ENCODE measurements at regions not wholly inside any gene's neighbourhood (a gene's known extent, or its start where the extent isn't known, plus 50 kb on each side); places are given as distances from the start of the nearest gene placed in this dataset.
"Not testable (repeated sequence)": the region's sequence is repeated elsewhere in the genome, so short reads cannot be mapped to it uniquely, and the experiment has no call there.

DNA sequence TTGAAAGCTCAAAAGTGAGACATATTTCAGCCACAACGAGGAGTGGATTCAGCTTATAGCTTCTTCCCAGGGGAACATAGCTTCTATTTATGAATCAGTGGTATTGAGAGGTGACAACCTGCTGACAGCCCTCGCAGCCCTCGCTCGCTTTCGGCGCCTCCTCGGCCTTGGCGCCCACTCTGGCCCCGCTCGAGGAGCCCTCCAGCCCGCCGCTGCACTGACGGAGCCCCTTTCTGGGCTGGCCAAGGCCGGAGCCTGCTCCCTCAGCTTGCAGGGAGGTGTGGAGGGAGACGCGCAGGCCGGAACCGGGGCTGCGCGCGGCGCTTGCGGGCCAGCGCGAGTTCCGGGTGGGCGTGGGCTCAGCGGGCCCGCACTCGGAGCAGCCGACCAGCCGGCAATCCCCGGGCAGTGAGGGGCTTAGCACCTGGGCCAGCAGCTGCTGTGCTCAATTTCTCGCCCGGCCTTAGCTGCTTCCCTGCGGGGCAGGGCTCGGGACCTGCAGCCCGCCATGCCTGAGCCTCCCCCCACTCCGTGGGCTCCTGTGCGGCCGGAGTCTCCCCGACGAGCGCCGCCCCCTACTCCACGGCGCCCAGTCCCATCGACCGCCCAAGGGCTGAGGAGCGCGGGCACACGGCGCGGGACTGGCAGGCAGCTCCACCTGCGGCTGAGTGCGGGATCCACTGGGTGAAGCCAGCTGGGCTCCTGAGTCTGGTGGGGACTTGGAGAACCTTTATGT lies 207.9 kb upstream of the RFX3 start:
- DNase-seq; in situ Hi-C loops (cut with HindIII; ENCODE audit: low pct_ligation_motif_present, low pct_unique_long_range_greater_than_20kb, low sequenced_read_pairs): not testable (repeated sequence)

DNA sequence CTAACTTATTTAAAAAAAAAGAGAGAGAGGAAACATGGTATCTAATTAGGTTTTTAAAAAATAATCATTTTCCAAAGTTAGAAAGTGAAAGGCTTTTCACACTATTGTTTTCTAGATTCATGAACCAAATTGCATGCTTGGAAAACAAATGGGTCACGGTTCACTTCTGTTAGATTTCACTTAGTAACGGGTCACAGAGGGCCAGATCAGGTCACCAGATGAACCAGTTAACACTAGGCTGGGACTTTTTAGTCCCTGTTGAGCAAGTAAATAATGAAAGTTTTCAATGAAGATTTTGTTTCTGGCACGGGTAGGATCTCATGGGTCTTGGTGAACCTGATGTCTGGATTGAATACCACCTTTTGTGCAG lies 207.2 kb upstream of the RFX3 start:
- DNase-seq = no peak
- in situ Hi-C loops (cut with HindIII; ENCODE audit: low pct_ligation_motif_present, low pct_unique_long_range_greater_than_20kb, low sequenced_read_pairs) = no loop called here

DNA sequence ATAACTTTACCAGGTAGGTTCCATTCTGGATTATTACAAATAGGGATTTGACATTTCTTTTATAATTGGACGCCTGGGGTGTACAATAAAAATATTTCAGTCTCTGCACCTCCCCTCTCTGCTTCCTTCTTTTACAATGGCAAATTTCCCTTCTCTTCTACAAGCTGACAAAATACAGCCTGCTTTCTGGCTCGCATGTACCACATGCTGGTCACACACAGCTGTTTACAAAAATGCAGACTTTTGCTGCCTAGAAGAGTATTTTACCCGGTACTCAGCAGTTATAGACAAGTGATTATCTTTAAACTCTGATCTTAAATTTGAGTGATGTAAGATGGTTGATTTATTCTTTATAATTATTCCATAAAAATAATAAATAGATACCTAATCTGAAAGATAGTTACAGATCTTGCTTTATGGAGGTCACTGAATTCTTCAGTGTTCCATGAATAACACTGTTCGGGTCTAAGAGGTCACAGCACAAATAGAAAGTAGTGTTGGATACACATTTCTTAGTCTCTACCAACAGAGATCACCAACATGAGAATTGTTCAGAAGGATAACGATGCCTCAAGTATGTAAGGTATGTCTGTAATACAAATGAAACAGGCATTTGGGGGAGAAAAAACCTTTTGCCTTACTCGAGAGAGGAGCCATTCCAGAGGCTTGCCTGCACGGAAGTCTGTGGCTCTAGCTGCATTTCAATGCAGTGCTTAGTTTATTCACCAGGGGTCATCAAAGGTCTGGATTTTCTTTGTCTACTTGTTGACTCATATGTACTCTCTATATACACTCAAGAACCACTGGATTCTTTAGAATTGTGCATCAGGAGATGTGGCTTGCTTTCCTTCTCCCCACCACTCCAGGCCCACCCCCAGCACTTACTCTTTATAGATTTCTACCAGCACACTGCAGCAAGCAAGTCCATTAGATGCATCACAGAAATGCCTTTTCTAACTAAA lies 206.6 kb upstream of the RFX3 start:
- in situ Hi-C loops (cut with HindIII; ENCODE audit: low pct_ligation_motif_present, low pct_unique_long_range_greater_than_20kb, low sequenced_read_pairs) = no loop called here
- peak; percentile 84 for DNase-seq

DNA sequence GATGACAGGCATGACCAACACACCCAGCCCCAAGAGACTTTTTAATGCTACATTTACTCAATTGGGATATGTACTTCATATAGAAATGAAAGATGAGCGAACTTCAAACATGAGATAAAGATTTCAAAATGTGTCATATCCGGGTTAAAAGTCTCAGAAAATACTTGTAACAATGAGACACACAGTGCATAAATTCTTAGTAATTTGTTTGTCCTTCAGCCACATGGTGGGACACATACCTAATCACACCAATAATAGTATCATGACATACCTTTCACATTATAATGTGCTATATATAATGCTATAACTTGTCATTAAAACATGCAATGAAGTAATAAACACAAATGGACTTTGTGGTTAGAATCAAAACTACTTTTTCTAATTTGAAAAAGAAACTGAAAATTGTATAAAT lies 204.7 kb upstream of the RFX3 start:
- no peak for DNase-seq
- in situ Hi-C loops (cut with HindIII; ENCODE audit: low pct_ligation_motif_present, low pct_unique_long_range_greater_than_20kb, low sequenced_read_pairs) = no loop called here

DNA sequence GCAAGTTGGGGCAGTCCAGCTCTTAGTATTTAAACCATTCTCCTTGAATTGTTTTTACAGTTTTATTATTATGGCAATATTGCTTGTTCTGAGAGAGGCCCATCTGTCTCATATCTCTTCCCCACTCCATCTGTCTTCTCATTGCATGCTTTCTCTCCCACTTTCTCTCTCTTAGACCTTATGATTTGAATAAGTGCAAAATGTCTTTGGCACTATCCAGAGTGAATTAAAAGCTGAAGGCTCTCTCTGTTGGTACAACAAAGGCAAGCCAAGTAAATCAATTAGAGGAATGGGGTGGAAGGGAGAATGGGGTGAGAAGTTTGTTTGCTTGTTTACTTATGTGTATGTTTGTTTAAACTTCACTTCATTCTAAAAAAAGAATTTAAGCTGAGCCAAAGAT lies 195.3 kb upstream of the RFX3 start:
- in situ Hi-C loops (cut with HindIII; ENCODE audit: low pct_ligation_motif_present, low pct_unique_long_range_greater_than_20kb, low sequenced_read_pairs) = no loop called here
- no peak for DNase-seq

DNA sequence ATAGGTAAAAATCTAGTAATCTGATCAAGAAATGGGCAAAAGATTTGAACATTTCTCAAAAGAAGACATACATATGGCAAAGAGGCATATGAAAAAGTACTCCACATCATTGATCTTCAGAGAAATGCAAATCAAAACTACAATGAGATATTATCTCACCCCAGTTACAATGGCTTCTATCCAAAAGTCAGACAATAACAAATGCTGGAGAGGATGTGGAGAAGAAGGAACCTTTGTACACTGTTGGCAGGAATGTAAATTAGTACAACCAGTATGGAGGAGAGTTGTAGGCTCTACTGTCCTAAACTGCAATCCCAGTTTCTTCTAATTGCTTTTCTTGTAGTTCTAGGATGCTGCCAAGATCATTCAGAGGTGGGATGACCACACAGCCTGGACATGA lies 193.5 kb upstream of the RFX3 start:
- in situ Hi-C loops (cut with HindIII; ENCODE audit: low pct_ligation_motif_present, low pct_unique_long_range_greater_than_20kb, low sequenced_read_pairs) = no loop called here

DNA sequence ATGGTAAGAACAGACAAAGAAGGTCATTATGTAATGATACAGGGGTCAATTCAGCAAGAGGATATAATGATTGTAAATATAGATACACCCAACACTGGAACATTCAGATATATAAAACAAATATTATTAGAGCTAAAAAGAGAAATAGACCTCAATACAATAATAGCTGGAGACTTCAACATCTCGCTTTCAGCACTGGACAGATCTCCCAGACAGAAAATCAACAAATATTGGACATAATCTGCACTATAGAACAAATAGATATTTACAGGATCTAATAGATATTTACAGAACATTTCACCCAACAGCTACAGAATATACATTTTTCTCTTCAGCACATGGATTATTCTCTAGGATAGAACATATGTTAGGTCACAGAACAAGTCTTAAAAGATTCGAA lies 190.6 kb upstream of the RFX3 start:
- in situ Hi-C loops (cut with HindIII; ENCODE audit: low pct_ligation_motif_present, low pct_unique_long_range_greater_than_20kb, low sequenced_read_pairs) = no loop called here
- no peak for DNase-seq

More for the DNA sequence above, 193.5 kb upstream of the RFX3 start:
- no peak for DNase-seq

DNA sequence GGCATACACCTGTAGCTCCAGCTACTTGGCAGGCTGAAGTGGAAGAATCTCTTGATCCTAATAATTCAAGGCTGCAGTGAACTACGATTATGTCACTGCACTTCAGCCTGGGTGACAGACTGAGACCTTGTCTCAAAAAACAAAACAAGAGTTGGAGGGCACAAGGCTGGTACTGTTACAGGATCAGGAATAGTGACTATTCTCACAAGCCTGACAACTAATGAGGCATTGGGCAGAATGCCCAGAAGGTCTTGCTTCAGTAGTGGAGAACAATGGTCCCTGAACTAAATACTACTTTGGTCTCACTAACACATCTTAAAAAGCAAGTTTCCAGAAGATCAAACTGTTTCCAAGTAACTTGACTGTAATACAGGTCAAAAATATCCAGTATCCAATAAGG lies 182.9 kb upstream of the RFX3 start:
- in situ Hi-C loops (cut with HindIII; ENCODE audit: low pct_ligation_motif_present, low pct_unique_long_range_greater_than_20kb, low sequenced_read_pairs) = no loop called here
- peak; percentile 13 for DNase-seq

DNA sequence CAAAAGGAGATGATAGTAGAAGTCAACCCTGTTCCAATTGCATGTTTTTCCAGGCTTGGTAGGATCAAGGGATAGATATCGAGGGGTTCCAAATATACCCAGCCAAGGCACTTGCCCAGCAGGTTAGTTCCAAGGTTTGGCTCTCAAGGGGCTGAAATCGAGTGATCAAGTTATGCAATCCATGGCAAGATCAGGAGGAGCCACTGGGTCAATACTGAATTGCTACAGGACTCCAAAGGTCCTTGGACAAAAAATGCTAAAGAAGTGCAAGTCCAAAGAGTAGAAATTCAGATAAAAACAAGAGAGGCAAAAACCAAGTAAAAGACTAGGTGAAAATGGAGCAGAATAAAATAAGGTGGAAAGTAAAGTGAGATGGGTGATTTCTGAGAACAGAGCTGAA lies 179.1 kb upstream of the RFX3 start:
- in situ Hi-C loops (cut with HindIII; ENCODE audit: low pct_ligation_motif_present, low pct_unique_long_range_greater_than_20kb, low sequenced_read_pairs) = no loop called here
- DNase-seq = no peak

DNA sequence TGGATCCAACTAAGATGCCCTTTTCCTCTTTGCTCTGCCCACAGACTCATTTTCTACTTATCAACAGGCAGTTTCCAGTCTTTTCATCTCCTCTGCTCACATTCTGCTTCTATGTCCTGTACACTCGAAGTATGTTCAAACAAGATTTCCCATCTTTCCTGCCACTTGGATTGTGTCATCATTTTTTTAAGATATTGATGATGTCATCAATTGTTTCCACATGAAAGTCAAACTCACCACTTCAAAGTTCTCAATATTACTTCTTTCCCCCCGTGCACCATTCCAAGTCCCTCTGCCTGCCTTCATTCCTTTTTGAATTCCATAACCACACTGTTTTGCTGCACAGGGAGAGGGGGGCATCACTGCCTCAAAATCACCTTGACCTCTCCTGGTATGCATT lies 175.0 kb upstream of the RFX3 start:
- no peak for DNase-seq
- in situ Hi-C loops (cut with HindIII; ENCODE audit: low pct_ligation_motif_present, low pct_unique_long_range_greater_than_20kb, low sequenced_read_pairs) = no loop called here

DNA sequence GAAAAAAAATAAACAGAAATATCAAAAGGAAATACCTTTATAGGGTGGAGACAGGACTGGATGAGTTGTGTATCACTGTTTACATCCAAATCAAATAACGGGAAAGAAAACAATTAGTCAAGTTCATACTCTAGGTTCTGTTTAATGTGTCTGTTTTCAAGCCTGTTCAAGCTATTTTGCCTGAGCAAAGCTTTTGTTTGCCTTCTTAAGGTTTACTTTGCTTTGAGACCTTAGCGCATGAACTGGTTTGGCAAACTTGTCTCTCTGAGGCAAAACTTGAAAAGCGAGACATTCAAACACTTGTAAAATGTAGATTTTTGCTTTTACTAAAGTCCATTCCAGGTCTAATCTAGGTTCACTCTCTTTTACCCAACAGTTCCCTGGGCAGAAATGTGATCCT lies 174.1 kb upstream of the RFX3 start:
- in situ Hi-C loops (cut with HindIII; ENCODE audit: low pct_ligation_motif_present, low pct_unique_long_range_greater_than_20kb, low sequenced_read_pairs) = no loop called here
- no peak for DNase-seq

DNA sequence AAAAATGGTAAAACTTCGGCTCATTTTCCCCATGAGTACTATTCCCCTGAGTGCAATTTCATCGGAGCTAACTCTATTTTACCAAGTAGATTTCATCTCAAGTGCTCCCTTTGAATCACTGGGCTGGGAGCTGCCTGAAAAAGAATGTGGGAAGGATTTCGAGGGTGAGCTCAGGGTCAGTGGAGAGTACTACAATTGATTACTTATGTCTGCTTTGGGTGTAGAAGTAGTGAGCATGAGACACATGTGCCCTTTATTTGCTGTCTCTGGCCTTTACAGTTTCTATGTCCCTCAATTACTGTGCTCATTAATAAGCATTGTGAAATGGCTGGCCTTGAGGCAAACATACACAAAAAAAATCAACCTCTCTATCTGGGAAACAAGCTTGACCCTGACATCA lies 172.7 kb upstream of the RFX3 start:
- DNase-seq = no peak
- in situ Hi-C loops (cut with HindIII; ENCODE audit: low pct_ligation_motif_present, low pct_unique_long_range_greater_than_20kb, low sequenced_read_pairs) = no loop called here

DNA sequence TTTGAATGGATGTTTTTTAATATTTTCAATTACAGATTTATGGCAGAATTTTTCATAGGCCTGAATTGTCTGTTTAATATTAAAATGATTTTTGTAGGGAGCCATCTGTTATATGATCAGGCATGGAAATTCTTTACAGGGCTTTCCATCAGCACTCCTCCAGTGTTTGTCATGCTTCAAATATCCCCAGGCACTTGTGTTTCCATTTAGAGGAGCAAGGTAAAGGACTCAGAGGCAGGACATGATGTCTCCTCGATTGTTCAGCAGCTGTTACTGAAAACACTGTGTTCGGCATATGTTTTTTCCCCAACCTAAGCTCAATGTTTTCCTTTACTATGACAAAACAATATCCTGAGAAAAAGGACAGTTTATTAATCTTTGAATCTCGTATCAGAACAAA lies 172.3 kb upstream of the RFX3 start:
- in situ Hi-C loops (cut with HindIII; ENCODE audit: low pct_ligation_motif_present, low pct_unique_long_range_greater_than_20kb, low sequenced_read_pairs) = no loop called here
- no peak for DNase-seq

DNA sequence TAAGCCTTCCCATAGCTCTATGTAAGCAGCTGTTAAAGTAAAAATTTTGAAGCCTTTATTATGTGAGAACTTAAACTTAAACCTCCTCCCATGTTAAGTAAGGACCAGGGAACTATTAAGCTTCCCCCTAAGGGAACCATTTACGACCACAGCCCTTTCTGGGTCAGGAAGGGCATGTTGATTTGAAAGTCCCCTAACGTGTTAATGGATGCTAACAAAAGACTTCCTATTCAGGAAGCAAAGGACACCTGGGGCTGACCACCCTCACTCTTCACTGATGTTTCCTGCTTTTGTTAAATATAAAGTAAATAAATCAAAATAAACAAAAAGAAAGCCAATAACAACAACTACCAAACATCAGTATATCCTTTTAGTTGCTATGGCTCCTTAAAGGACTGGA lies 170.6 kb upstream of the RFX3 start:
- no peak for DNase-seq
- in situ Hi-C loops (cut with HindIII; ENCODE audit: low pct_ligation_motif_present, low pct_unique_long_range_greater_than_20kb, low sequenced_read_pairs) = no loop called here

DNA sequence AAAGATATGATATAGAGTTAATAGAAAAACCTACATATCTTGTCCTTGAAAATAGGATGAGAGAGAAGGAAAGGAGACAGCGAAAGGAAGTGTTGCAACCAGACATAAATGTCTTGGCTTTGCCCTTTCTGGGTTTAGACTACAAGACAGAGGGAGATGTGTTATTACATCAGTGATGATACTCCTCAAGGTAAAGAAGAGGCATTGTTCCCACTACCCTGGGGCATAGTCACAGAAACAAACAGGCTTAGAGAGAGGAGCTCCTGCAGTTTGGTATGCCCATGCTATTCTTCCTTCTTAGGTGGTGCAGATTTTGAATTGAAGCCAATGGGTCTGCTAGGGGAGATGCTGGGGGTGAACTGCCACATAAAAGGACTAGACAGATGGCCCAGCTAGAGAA lies 166.8 kb upstream of the RFX3 start:
- in situ Hi-C loops (cut with HindIII; ENCODE audit: low pct_ligation_motif_present, low pct_unique_long_range_greater_than_20kb, low sequenced_read_pairs) = no loop called here

DNA sequence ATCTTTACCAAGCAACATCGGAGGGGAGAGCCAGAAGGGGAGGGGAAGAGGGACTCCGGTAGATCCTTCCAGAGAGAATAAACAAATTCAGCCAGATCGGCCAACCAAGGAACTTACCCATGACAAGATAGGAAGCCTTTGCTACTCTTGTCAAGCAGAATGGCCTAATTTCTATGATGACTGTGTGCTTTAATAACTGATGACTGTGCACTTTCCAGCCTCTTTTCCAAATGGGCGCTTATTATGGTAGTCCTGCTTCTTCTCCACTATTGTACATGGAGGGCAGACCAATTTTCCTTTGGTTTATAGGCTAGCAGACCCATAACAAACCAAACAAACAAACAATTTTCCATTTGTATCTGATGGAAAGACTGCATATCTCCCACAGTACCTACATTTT lies 163.8 kb upstream of the RFX3 start:
- in situ Hi-C loops (cut with HindIII; ENCODE audit: low pct_ligation_motif_present, low pct_unique_long_range_greater_than_20kb, low sequenced_read_pairs) = no loop called here
- DNase-seq = no peak

More for the DNA sequence above, 166.8 kb upstream of the RFX3 start:
- no peak for DNase-seq

DNA sequence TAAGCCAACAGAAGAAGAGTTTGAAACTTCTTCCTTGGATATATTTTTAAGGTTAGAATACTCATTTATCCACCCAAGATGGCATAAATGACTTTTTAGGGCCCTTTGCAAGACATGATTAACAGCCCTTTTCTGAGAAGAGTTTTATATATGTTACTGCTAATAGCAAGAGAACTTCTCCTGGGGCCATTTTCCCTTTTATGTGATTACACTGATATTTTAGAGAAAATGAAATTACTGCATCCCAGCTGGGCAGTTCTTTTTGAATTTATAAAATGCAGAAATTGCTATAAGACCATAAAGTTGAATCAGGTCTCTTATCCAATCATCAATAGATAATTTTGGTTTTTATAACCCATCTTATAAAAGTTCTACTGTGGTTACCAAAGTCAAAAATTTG lies 161.3 kb upstream of the RFX3 start:
- in situ Hi-C loops (cut with HindIII; ENCODE audit: low pct_ligation_motif_present, low pct_unique_long_range_greater_than_20kb, low sequenced_read_pairs) = no loop called here
- no peak for DNase-seq

DNA sequence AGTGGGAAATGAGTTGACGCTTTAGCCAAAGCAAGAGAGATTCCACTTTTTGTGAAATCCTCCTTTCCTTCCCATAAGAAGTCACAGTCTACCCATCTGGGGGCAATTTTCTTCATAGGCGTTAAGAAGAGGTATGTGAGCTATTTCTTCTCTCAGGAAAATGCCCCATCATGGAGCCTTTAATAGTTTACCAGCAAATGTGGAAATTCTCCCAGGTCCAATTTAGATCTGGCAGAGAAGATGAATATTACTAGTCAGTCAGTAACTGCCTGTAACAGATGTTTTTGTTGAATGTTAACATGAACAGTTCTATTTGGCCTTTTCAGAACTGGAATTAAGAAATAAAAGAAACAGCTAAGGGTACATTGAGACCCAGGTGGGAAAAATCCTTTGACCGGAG lies 156.4 kb upstream of the RFX3 start:
- in situ Hi-C loops (cut with HindIII; ENCODE audit: low pct_ligation_motif_present, low pct_unique_long_range_greater_than_20kb, low sequenced_read_pairs) = no loop called here

DNA sequence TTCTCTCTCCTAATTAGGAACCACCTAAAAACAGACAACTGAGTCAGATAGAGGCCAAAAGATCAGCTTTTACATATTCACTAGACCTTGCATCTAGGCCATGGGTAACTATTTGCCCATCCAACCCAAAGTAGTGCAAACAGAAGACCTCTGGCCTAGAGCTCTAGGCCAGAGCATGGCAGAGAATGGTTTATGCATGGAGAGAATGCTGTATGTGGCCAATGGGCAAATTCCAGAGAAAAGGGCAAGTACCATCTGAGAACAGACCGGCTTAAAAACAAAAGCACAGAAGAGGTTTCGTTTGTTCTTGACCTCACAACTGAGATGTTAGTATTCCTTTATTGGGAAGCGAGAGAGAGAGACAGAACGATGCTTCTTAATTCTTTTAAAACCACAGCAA lies 151.7 kb upstream of the RFX3 start:
- DNase-seq = no peak
- in situ Hi-C loops (cut with HindIII; ENCODE audit: low pct_ligation_motif_present, low pct_unique_long_range_greater_than_20kb, low sequenced_read_pairs) = no loop called here

More for the DNA sequence above, 156.4 kb upstream of the RFX3 start:
- DNase-seq = no peak

DNA sequence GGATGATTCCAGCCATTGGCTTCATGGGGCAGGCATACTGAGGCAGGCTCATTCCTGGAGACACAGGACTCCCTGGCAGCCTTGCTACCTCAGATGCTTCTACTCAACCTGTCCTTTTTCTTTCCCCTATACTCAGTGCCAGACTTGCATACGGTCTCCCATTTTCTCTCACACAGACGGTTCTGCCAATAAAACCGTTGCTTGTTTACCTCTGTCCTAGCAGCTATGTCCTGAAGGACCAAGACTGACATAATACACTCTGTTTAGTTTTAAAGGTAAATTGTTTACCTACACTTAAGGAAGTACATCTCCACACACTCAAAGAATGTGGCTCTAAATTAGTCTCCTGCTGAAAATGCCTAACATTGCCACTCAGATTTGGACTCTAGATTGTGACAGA lies 151.0 kb upstream of the RFX3 start:
- in situ Hi-C loops (cut with HindIII; ENCODE audit: low pct_ligation_motif_present, low pct_unique_long_range_greater_than_20kb, low sequenced_read_pairs) = no loop called here
- DNase-seq = no peak
